AG09309 (cell line): ENCODE measurements at regions not wholly inside any gene's neighbourhood (a gene's known extent, or its start where the extent isn't known, plus 50 kb on each side); places are given as distances from the start of the nearest gene placed in this dataset.
"Not testable (repeated sequence)": the region's sequence is repeated elsewhere in the genome, so short reads cannot be mapped to it uniquely, and the experiment has no call there.

ENCODE experiments used
- DNase-seq: peaks from one replicate; pipeline ENCODE4 v3.0.0-alpha.2; 2010; ENCODE audit warnings: low read depth
- H3K4me3 ChIP-seq: 2 replicates; pipeline ENCODE4 v1.5.1; 2011; ENCODE audit warnings: mild to moderate bottlenecking, low read depth, low read length, moderate library complexity; ENCODE audit not compliant: control insufficient read depth
- TF ChIP-seq, protein P1 (sequence below): IDR thresholded peaks from 2 replicates; pipeline ENCODE4 v1.5.1; 2011; ENCODE audit warnings: mild to moderate bottlenecking, low read depth, low read length, inconsistent platforms; ENCODE audit not compliant: insufficient read depth, control insufficient read depth; ENCODE audit errors: missing control alignments

DNA sequence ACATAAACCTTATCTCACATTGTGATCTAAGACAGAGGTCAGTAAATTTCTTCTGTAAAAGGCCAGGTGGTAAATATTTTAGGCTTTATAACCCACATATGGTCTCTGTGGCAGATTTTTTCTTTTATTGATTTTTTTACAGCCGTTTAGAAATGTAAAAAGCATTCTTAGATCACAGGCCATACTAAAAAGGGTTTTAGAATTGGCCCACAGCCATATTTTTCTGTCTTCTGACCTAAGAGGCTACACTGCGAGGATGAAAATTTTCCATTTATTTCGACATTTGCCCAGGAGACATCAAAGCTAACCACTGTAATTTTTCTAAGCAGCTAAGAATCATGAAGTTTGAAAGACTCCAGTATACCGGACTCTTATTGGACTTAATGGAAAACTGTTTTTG is 377.2 kb upstream of the SGO1 start:
- peak; percentile 41 for DNase-seq
- TF ChIP-seq, protein P1, sequence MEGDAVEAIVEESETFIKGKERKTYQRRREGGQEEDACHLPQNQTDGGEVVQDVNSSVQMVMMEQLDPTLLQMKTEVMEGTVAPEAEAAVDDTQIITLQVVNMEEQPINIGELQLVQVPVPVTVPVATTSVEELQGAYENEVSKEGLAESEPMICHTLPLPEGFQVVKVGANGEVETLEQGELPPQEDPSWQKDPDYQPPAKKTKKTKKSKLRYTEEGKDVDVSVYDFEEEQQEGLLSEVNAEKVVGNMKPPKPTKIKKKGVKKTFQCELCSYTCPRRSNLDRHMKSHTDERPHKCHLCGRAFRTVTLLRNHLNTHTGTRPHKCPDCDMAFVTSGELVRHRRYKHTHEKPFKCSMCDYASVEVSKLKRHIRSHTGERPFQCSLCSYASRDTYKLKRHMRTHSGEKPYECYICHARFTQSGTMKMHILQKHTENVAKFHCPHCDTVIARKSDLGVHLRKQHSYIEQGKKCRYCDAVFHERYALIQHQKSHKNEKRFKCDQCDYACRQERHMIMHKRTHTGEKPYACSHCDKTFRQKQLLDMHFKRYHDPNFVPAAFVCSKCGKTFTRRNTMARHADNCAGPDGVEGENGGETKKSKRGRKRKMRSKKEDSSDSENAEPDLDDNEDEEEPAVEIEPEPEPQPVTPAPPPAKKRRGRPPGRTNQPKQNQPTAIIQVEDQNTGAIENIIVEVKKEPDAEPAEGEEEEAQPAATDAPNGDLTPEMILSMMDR = no peak
- no peak overlapping the region for H3K4me3 ChIP-seq

DNA sequence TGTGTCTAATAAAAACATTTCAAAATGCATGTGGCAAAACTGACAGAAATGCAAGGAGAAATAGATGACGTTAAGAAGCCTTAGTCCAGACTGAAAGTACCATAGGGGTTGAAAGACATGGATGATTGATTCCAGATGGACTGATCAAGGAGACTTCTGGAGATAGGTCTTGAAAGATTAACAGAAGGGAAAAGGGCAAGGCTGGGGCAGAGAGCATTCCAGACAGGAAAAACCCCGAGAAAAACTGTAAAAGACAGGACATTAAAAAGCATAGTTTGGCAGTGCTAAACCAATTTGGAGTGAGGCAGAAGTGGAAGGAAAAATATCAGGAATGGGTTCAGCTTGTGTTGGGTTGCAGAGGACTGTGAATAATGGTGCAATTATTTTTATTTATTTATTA is 375.2 kb upstream of the SGO1 start:
- TF ChIP-seq, protein P1 = no peak

DNA sequence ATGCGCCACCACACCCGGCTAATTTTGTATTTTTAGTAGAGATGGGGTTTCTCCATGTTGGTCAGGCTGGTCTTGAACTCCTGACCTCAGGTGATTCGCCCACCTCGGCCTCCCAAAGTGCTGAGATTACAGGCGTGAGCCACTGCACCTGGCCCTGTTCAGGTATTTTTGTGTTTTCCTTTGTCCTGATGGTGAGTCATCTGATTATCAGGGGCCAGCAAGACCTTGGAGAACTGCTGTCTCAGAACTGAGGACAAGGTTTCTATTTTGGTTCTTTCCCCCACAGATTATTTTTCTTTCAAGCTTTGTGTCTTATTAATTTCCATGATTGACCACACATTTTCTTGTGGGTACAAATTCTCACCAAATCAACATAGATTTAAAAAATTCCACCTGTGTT is 374.4 kb upstream of the SGO1 start:
- not testable (repeated sequence) for DNase-seq, H3K4me3 ChIP-seq

More for the DNA sequence above, 375.2 kb upstream of the SGO1 start:
- no peak for DNase-seq
- H3K4me3 ChIP-seq = no peak overlapping the region

DNA sequence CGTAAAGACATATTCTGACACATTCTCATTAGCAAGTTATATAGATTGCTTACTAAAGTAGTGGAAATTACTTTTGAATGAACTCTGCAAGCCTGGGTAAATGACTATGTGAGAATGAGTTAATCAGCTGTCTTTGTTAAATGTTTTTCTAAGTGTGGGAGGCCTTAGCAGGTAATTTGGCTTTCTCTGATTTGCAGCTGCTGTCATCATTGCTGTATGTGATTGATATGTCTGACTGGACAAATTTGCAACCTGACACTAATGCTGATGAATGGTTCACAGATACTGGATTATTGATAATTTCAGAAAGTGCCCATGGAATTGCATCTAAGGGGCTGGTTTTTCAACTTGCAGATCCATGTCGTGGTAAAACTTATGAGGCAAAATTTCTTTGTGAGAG is 372.2 kb upstream of the SGO1 start:
- TF ChIP-seq, protein P1 = no peak
- H3K4me3 ChIP-seq = no peak overlapping the region
- no peak for DNase-seq

DNA sequence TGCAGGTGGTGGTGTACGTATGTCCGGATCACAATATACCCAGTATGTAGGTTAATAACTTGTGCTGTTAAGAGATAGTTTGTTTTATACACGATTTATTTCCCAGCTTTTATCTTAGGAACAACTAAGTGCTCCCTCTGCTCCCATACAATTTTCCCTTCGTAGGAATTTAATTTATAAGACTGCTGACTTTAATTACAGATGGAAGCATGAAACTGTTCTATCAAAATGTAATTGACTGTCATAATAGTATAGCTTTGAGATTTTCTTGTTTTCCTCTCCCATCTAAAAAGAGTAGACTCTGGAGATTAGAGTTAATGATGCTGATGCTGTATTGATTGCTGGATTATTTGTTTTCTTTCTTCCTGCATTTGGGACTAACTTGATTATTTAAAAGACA is 370.7 kb upstream of the SGO1 start:
- H3K4me3 ChIP-seq = no peak overlapping the region
- TF ChIP-seq, protein P1 = no peak
- no peak for DNase-seq

DNA sequence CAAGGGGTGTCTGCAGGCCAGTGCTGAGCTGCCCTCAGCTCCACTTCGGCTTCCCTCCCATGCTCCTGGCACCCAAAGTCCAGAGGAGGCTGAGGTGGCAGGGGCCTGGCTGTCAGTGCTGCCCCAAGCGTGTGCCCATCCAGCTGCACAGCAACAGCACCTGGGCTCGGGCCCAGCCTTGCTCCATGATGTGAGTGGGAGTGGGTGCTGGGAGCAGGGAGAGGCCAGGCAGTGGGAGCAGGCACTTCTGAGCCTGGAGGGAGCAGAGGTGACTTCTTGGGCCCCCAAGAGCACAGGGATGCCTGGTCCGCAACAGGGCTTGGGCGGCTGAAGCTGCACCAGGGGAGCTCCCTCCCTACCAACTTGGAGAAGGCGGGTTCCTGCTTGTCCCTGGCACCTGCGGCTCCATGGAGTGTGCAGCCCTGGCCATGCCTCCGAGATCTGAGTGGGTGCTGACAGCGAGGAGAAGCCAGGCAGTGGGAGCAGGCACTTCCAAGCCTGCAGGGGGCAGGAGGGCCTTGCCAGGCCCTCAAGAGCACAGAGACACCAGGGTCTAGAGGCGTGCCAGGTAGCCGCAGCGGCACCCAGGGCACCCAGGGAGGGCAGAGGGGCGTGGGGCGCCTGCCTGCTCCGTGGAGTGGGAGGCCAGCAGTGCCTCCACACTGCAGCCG is 366.7 kb upstream of the SGO1 start:
- no peak overlapping the region for H3K4me3 ChIP-seq
- no peak for DNase-seq
- TF ChIP-seq, protein P1 = no peak

DNA sequence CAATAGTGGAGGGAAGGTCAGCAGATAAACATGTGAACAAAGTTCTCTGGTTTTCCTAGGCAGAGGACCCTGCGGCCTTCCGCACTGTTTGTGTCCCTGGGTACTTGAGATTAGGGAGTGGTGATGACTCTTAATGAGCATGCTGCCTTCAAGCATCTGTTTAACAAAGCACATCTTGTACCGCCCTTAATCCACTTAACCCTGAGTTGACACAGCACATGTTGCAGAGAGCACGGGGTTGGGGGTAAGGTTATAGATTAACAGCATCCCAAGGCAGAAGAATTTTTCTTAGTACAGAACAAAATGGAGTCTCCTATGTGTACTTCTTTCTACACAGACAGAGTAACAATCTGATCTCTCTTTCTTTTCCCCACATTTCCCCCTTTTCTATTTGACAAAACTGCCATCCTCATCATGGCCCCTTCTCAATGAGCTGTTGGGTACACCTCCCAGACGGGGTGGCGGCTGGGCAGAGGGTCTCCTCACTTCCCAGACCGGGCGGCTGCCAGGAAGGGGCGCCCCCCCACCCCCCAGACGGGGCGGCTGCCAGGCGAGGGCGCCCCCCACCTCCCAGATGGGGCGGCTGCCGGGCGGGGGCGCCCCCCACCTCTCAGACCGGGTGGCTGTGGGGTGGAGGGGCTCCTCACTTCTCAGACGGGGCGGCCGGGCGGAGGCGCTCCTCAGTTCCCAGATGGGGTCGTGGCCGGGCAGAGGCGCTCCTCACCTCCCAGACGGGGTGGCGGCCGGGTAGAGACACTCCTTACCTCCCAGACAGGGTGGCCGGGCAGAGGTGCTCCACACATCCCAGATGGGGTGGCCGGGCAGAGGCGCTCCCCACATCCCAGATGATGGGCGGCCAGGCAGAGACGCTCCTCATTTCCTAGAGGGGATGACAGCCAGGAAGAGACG is 361.6 kb upstream of the SGO1 start:
- H3K4me3 ChIP-seq, DNase-seq: not testable (repeated sequence)
